Tibial nerve (tissue), 4 donors: ENCODE measurements at regions not wholly inside any gene's neighbourhood (a gene's known extent, or its start where the extent isn't known, plus 50 kb on each side); places are given as distances from the start of the nearest gene placed in this dataset.

Source experiments
- DNase-seq, 2 donors: peaks; one replicate each; pipeline ENCODE4 v3.0.0-alpha.2; 2019; ENCODE audit warnings: low spot score in 2 of 2
- H3K27ac ChIP-seq, 4 donors: fragments of 200-600 bp; sonication (generic) in 3 of 4; one replicate each; pipeline ENCODE4 v1.5.1; 2017 to 2019; ENCODE audit warnings: mild to moderate bottlenecking in 1 of 4
- H3K27me3 ChIP-seq, 2 donors: fragments of 200-600 bp; sonication (generic) in 1 of 2; one replicate each; pipeline versions ENCODE4 v1.5.1 to v1.6.0; 2017 to 2019
- H3K36me3 ChIP-seq, 3 donors: fragments of 200-600 bp; sonication (generic); one replicate each; pipeline ENCODE4 v1.5.1; 2018 to 2019
- H3K4me1 ChIP-seq, 4 donors: fragments of 200-600 bp; sonication (generic) in 3 of 4; one replicate each; pipeline ENCODE4 v1.5.1; 2017 to 2019
- H3K4me3 ChIP-seq, 4 donors: fragments of 200-600 bp; sonication (generic) in 3 of 4; one replicate each; pipeline ENCODE4 v1.5.1; 2017 to 2019; ENCODE audit warnings: mild to moderate bottlenecking in 1 of 4, moderate library complexity in 1 of 4
- H3K9me3 ChIP-seq, 4 donors: fragments of 200-600 bp; sonication (generic) in 3 of 4; one replicate each; pipeline ENCODE4 v1.5.1; 2017 to 2019
- EP300 ChIP-seq, 2 donors: sonication (generic); formaldehyde crosslinking; IDR thresholded peaks; one replicate each; pipeline ENCODE4 v1.6.1; 2017; ENCODE audit warnings: antibody characterized with exemption in 2 of 2, mild to moderate bottlenecking in 1 of 2
- POLR2A ChIP-seq, 2 donors: fragments of 450-650 bp; IDR thresholded peaks; one replicate each; pipeline ENCODE4 v1.6.1; 2017; ENCODE audit warnings: antibody characterized with exemption in 2 of 2, mild to moderate bottlenecking in 2 of 2, moderate library complexity in 2 of 2
- WGBS, 2 donors: methylation state at CpG; one replicate each; pipeline ENCODE4 v1.1.5; 2018; 5-methylcytosine and 5-hydroxymethylcytosine counted together
- TF ChIP-seq, protein P1 (sequence below), 5 experiments: fragments of 200-600 bp in 3 of 5; fragments of 450-650 bp in 2 of 5; sonication (generic) in 3 of 5; IDR thresholded peaks; one replicate each; pipeline ENCODE4 v1.5.1; 2016 to 2019; ENCODE audit warnings: antibody characterized with exemption in 5 of 5, mild to moderate bottlenecking in 3 of 5, moderate library complexity in 2 of 5

DNA sequence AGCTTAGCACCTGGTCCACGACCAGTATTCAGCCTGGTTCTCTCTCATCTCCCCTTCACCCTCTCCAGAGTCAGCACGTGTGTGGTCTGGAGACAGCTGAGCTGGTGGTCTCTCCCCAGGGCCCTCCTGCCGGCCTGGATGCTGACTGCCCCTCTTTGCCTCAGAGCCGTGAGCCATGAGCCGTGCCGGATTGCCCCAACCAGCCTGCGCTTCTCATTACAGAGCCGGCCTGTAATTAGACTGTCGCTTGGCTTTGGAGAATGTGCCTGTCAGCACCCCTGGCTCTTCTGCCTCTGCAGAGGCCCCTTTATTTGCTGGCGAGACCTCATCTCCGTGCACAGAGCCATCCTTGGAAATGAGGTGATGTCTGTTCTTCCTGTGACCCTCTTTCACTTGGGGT lies 118.7 kb upstream of the BOD1 start:
- no peak overlapping the region for H3K27ac ChIP-seq
- H3K36me3 ChIP-seq: no peaks in the 10 kb centered on the region
- H3K4me3 ChIP-seq: no peak overlapping the region
- no peaks in the 10 kb centered on the region for H3K9me3 ChIP-seq
- WGBS, 2 donors: 41 to 51% methylated on average over 7 to 11 of the region's 11 CpGs
- no peaks in the 10 kb centered on the region for H3K27me3 ChIP-seq
- no peak for DNase-seq
- TF ChIP-seq, protein P1, sequence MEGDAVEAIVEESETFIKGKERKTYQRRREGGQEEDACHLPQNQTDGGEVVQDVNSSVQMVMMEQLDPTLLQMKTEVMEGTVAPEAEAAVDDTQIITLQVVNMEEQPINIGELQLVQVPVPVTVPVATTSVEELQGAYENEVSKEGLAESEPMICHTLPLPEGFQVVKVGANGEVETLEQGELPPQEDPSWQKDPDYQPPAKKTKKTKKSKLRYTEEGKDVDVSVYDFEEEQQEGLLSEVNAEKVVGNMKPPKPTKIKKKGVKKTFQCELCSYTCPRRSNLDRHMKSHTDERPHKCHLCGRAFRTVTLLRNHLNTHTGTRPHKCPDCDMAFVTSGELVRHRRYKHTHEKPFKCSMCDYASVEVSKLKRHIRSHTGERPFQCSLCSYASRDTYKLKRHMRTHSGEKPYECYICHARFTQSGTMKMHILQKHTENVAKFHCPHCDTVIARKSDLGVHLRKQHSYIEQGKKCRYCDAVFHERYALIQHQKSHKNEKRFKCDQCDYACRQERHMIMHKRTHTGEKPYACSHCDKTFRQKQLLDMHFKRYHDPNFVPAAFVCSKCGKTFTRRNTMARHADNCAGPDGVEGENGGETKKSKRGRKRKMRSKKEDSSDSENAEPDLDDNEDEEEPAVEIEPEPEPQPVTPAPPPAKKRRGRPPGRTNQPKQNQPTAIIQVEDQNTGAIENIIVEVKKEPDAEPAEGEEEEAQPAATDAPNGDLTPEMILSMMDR (IDR thresholded peaks at IDR 0.05): no peak
- no peak for TF ChIP-seq POLR2A (IDR thresholded peaks at IDR 0.05)
- no peak for TF ChIP-seq EP300 (IDR thresholded peaks at IDR 0.05)
- no peaks in the 10 kb centered on the region for H3K4me1 ChIP-seq

DNA sequence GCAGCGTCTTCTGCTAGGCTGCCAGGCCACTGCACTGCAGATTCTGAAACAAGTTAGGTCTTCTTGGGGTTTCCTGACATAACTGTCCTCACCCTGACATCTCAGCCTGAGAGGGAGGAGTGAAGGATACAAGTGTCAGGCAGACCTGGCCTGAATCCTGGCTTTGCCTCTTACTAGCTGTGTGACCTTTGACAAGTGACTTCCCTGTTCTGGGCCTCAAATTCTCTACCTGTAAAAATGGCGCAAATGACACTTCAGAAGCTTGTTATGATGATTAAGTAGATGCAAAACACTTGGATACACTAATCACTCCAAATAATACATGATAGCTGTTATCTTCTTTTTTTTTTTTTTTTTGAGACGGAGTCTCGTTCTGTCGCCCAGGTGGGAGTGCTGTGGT lies 119.2 kb upstream of the BOD1 start:
- H3K27me3 ChIP-seq: no peaks in the 10 kb centered on the region
- H3K4me3 ChIP-seq: no peak overlapping the region
- DNase-seq: no peak
- H3K9me3 ChIP-seq: no peaks in the 10 kb centered on the region
- H3K4me1 ChIP-seq: no peaks in the 10 kb centered on the region
- 96 to 98% methylated on average over 5 of the region's 5 CpGs for WGBS, 2 donors
- no peak overlapping the region for H3K27ac ChIP-seq
- no peaks in the 10 kb centered on the region for H3K36me3 ChIP-seq
- no peak for TF ChIP-seq EP300 (IDR thresholded peaks at IDR 0.05)

- no peak for DNase-seq
- H3K4me3 ChIP-seq: no peak overlapping the region
- no peak overlapping the region for H3K27ac ChIP-seq
- WGBS, 2 donors: 61 to 66% methylated on average over 4 of the region's 4 CpGs
- no peaks in the 10 kb centered on the region for H3K27me3 ChIP-seq
- H3K4me1 ChIP-seq: no peaks in the 10 kb centered on the region
- H3K9me3 ChIP-seq: no peaks in the 10 kb centered on the region
- TF ChIP-seq POLR2A (IDR thresholded peaks at IDR 0.05) (no peak), EP300 (IDR thresholded peaks at IDR 0.05) (no peak)
- TF ChIP-seq, protein P1 (IDR thresholded peaks at IDR 0.05): no peak
- H3K36me3 ChIP-seq: no peaks in the 10 kb centered on the region
Measured at GRCh38 chr5:173736374-173736773, 119.9 kb upstream of the BOD1 start.

- H3K4me1 ChIP-seq: no peaks in the 10 kb centered on the region
- TF ChIP-seq, protein P1 (IDR thresholded peaks at IDR 0.05): no peak
- TF ChIP-seq POLR2A (IDR thresholded peaks at IDR 0.05) (no peak), EP300 (IDR thresholded peaks at IDR 0.05) (no peak)
- 28 to 39% methylated on average over 7 to 8 of the region's 8 CpGs for WGBS, 2 donors
- no peaks in the 10 kb centered on the region for H3K36me3 ChIP-seq
- H3K27ac ChIP-seq: no peak overlapping the region
- no peak overlapping the region for H3K4me3 ChIP-seq
- no peak for DNase-seq
- no peaks in the 10 kb centered on the region for H3K9me3 ChIP-seq
- H3K27me3 ChIP-seq: no peaks in the 10 kb centered on the region
Measured at GRCh38 chr5:173736923-173737412, 120.5 kb upstream of the BOD1 start.

GRCh38 chr5:173739741-173740140 lies 123.3 kb upstream of the BOD1 start:
- Histone ChIP-seq H3K36me3 (no peaks in the 10 kb centered on the region), H3K9me3 (no peaks in the 10 kb centered on the region), H3K4me1 (peaks cover 0 to under 1% (median 0%) of the 10 kb centered on the region in 4 donors), H3K27me3 (no peaks in the 10 kb centered on the region), H3K27ac (no peak overlapping the region), H3K4me3 (no peak overlapping the region)
- no peak for DNase-seq
- TF ChIP-seq EP300 (IDR thresholded peaks at IDR 0.05) (no peak), POLR2A (IDR thresholded peaks at IDR 0.05) (no peak)
- TF ChIP-seq, protein P1 (IDR thresholded peaks at IDR 0.05): no peak
- 65 to 74% methylated on average over 5 of the region's 5 CpGs for WGBS, 2 donors

DNA sequence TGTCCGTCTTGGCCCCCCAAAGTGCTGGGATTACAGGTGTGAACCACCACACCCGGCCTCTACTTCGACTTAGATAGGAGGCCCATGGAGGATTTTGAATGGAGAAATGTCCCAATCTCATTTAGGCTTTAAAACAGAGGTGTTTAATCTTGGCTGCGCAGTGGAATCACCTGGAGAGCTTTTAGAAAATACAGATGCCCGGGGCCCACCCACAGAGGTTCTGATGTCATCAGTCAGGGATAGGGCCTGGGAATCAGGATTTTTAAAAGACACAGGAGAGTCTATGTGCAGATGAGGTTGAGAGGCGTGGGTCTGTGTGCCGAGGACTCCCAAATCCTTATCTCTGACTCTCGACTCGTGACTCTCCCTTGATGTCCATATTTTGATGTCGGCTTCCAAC lies 124.0 kb upstream of the BOD1 start:
- Histone ChIP-seq H3K4me3 (no peak overlapping the region), H3K9me3 (no peaks in the 10 kb centered on the region), H3K27me3 (no peaks in the 10 kb centered on the region), H3K27ac (no peak overlapping the region), H3K36me3 (no peaks in the 10 kb centered on the region), H3K4me1 (peaks cover 0 to 5% (median 0%) of the 10 kb centered on the region in 4 donors)
- no peak for TF ChIP-seq POLR2A (IDR thresholded peaks at IDR 0.05)
- TF ChIP-seq, protein P1 (IDR thresholded peaks at IDR 0.05): no peak
- no peak for TF ChIP-seq EP300 (IDR thresholded peaks at IDR 0.05)
- 94% methylated on average over 10 of the region's 10 CpGs for WGBS, 2 donors
- no peak for DNase-seq
